Naive thymus-derived CD8-positive, alpha-beta T cell (primary cell): ENCODE measurements at regions not wholly inside any gene's neighbourhood (a gene's known extent, or its start where the extent isn't known, plus 50 kb on each side); places are given as distances from the start of the nearest gene placed in this dataset.
"Not testable (repeated sequence)": the region's sequence is repeated elsewhere in the genome, so short reads cannot be mapped to it uniquely, and the experiment has no call there.

ENCODE experiments used
- ATAC-seq, 2 donors: fragments of 150-1000 bp; cut with Tn5 transposase in 1 of 2; sonication (Bioruptor Pico), chemical (Tn5 transposase) in 1 of 2; 1 replicate in 1 of 2; 2 replicates in 1 of 2; pipeline ENCODE4 v1.10.0; 2021; ENCODE audit warnings: mild to moderate bottlenecking in 2 of 2, moderate library complexity in 2 of 2
- POLR2A ChIA-PET: fragments of 350-600 bp; sonication (Branson Sonifier 250); formaldehyde crosslinking; loops from one replicate; lab custom pipeline; 2021; ENCODE audit warnings: antibody characterized with exemption; lab: Charles Lee
- DNase-seq, 10 donors: peaks; one replicate each; pipeline versions ENCODE4 v3.0.0 to v3.0.0-alpha.2; 2020 to 2022
- H3K27ac Mint-ChIP-seq, 10 donors: one replicate each; pipeline ENCODE4 v1.8.0; 2020 to 2022; ENCODE audit warnings: mild to moderate bottlenecking in 10 of 10, mixed read lengths in 10 of 10, moderate library complexity in 4 of 10, inconsistent platforms in 1 of 10
- H3K27me3 Mint-ChIP-seq, 5 donors: one replicate each; pipeline ENCODE4 v1.8.0; 2021 to 2022; ENCODE audit warnings: mixed read lengths in 5 of 5
- H3K36me3 Mint-ChIP-seq, 3 donors: one replicate each; pipeline ENCODE4 v1.8.0; 2020 to 2022; ENCODE audit warnings: mixed read lengths in 3 of 3, mild to moderate bottlenecking in 2 of 3, inconsistent platforms in 1 of 3
- H3K4me1 Mint-ChIP-seq, 4 donors: one replicate each; pipeline ENCODE4 v1.8.0; 2021 to 2022; ENCODE audit warnings: mixed read lengths in 4 of 4
- H3K4me3 Mint-ChIP-seq, 10 donors: one replicate each; pipeline ENCODE4 v1.8.0; 2020 to 2022; ENCODE audit warnings: mild to moderate bottlenecking in 10 of 10, mixed read lengths in 10 of 10, moderate library complexity in 6 of 10, inconsistent platforms in 1 of 10
- H3K9me3 Mint-ChIP-seq, 9 donors: one replicate each; pipeline ENCODE4 v1.8.0; 2020 to 2022; ENCODE audit warnings: mixed read lengths in 9 of 9, mild to moderate bottlenecking in 3 of 9, inconsistent platforms in 1 of 9, moderate library complexity in 1 of 9

GRCh38 chr2:111616651-111617218, 267.3 kb downstream of the ANAPC1 start:
- H3K36me3 Mint-ChIP-seq = no peaks in the 10 kb centered on the region

DNA sequence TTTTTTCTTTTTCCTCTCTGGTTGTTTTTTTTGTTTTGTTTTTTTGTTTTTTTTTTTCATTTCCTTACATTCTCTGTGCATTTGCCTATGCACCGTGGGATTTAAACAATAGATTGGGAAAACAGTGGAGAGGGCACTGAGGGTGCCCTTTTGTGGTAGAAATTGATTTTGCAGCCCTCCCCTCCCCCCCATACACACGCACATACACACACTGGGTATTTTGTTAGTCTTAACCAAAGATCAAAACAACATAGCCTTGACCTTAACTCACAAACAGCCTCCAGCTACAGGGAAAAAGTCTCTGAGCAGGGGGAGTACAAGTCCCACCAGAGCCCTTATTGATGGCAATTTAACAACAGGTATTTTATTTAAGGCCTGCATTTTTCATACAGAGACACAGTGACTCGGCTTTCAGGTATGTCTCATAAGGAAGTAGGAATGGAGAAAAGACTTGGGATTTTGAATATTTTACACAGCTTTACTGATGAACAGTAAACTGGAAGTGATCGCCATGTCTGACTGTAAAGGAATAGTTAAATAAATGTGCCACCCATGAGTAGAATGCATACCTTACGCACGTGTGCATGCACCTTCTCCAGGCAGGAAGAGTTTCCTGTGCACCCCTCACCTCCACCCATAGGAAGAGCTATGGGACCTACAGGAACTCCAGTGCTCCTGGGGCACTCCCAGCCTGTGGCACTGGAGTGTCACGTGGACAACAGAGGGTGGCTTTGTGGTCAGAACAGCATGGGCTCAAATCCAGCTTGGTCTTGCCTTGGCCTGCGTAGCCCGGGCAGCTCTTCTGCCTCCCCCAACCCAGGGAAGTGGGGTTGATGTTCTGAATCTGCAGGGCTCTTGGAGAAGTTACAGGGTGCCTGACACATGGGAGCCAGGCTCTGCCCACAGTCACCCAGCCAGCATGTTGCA, 266.4 kb downstream of the ANAPC1 start:
- no peaks in the 10 kb centered on the region for H3K36me3 Mint-ChIP-seq
- POLR2A ChIA-PET = no interaction called here
- no peak overlapping the region for H3K4me3 Mint-ChIP-seq
- no peaks in the 10 kb centered on the region for H3K4me1 Mint-ChIP-seq
- DNase-seq (no peak), ATAC-seq (no peak)
- H3K9me3 Mint-ChIP-seq = no peaks in the 10 kb centered on the region
- no peak overlapping the region for H3K27ac Mint-ChIP-seq
- peaks cover 0 to 3% (median 1%) of the 10 kb centered on the region in 5 donors for H3K27me3 Mint-ChIP-seq

More at GRCh38 chr2:111616651-111617218, 267.3 kb downstream of the ANAPC1 start:
- Mint-ChIP-seq H3K4me3 (no peak overlapping the region), H3K27ac (no peak overlapping the region), H3K9me3 (no peaks in the 10 kb centered on the region), H3K4me1 (no peaks in the 10 kb centered on the region), H3K27me3 (peaks cover 0 to 3% (median 1%) of the 10 kb centered on the region in 5 donors)
- ATAC-seq (no peak), DNase-seq (no peak)
- POLR2A ChIA-PET = no interaction called here

GRCh38 chr2:111618226-111618977, 265.6 kb downstream of the ANAPC1 start:
- H3K4me3 Mint-ChIP-seq = no peak overlapping the region
- H3K27me3 Mint-ChIP-seq = peaks cover 0 to 3% (median 1%) of the 10 kb centered on the region in 5 donors
- POLR2A ChIA-PET = no interaction called here
- H3K36me3 Mint-ChIP-seq = no peaks in the 10 kb centered on the region
- peak overlapping the region in 1 of 10 donors; percentile 42 for H3K27ac Mint-ChIP-seq
- DNase-seq (no peak), ATAC-seq (no peak)
- H3K9me3 Mint-ChIP-seq = no peaks in the 10 kb centered on the region
- H3K4me1 Mint-ChIP-seq = no peaks in the 10 kb centered on the region

DNA sequence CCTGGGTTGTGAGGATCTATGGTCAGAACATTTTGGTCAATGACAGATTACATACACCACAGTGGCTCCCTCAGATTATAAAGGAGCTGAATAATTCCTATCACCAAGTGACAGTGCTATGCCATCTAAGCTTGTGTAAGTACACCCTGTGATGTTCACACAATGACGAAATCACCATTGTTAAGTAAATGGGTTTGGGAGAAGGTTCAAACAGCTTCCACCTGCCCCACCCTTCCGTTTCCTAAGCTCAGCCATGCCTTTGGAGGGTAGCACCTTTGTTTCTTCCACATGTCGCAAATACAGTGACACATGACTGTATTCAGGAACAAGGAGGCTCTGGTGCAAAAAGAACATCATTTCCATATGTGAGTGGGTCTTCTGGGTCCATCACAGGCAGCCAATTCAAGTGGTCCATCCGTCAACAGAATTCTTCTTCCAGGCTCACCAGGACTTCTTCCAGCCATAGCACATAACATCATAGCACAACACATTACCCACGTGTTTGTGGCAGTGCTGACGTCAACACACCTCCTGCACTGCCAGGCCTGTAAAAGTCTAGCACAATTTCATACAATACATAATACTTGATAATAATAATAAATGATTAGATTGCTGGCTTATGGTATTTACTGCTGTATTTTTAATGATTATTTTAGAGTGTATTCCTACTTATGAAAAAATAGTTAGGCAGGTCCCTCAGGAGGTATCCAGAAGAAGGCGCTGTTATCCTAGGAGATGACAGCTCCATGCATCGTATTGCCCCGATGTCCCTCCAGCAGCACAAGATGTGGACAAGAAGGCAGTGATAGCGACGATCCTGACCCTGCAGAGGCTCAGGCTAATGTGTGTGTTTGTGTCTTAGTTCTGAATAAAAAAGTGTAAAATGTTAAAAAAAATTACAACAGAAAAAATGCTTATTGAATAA, 264.8 kb downstream of the ANAPC1 start:
- Mint-ChIP-seq H3K4me3 (no peak overlapping the region), H3K27ac (peak overlapping the region in 1 of 10 donors; percentile 42), H3K9me3 (no peaks in the 10 kb centered on the region), H3K27me3 (peaks cover 0 to 5% (median 1%) of the 10 kb centered on the region in 5 donors), H3K4me1 (no peaks in the 10 kb centered on the region), H3K36me3 (no peaks in the 10 kb centered on the region)
- ATAC-seq (no peak), DNase-seq (no peak)
- POLR2A ChIA-PET = no interaction called here

GRCh38 chr2:111620281-111620680, 263.7 kb downstream of the ANAPC1 start:
- peaks cover 0 to 7% (median 0%) of the 10 kb centered on the region in 4 donors for H3K4me1 Mint-ChIP-seq
- no peak for ATAC-seq
- H3K27ac Mint-ChIP-seq = no peak overlapping the region
- no peak for DNase-seq
- POLR2A ChIA-PET = no interaction called here
- no peak overlapping the region for H3K4me3 Mint-ChIP-seq
- peaks cover 0 to 5% (median 1%) of the 10 kb centered on the region in 5 donors for H3K27me3 Mint-ChIP-seq
- peaks cover 0 to 3% (median 0%) of the 10 kb centered on the region in 9 donors for H3K9me3 Mint-ChIP-seq
- no peaks in the 10 kb centered on the region for H3K36me3 Mint-ChIP-seq

DNA sequence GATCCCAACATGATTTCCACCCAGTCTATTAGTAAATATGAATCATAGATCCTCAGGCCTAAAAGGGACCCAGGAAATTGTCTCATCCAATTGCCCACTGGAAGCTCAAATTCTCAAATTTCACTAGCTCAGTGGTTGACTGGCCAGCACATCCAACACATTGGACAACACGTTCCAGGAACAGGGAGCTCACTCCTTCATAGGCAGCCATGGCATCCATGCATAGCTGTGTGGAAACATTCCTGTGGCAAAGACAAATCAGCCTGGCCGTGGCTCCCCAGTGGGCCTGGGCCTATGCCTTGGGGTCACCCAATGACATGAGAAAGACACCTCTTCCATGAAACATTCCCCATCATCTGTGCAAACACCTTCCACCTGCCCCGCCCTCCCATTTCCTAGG, 261.1 kb downstream of the ANAPC1 start:
- H3K36me3 Mint-ChIP-seq = peaks cover 0 to 3% (median under 1%) of the 10 kb centered on the region in 3 donors
- DNase-seq (no peak), ATAC-seq (no peak)
- no peak overlapping the region for H3K27ac Mint-ChIP-seq
- POLR2A ChIA-PET = no interaction called here
- peaks cover 0 to 14% (median 0%) of the 10 kb centered on the region in 4 donors for H3K4me1 Mint-ChIP-seq
- H3K4me3 Mint-ChIP-seq = no peak overlapping the region
- peaks cover 0 to 5% (median 1%) of the 10 kb centered on the region in 5 donors for H3K27me3 Mint-ChIP-seq
- H3K9me3 Mint-ChIP-seq = peaks cover 3 to 22% (median 13%) of the 10 kb centered on the region in 9 donors

GRCh38 chr2:111623380-111623779, 260.6 kb downstream of the ANAPC1 start:
- H3K4me1 Mint-ChIP-seq = peaks cover 0 to 14% (median 0%) of the 10 kb centered on the region in 4 donors
- peaks cover 6 to 27% (median 17%) of the 10 kb centered on the region in 9 donors for H3K9me3 Mint-ChIP-seq
- ATAC-seq (no peak), DNase-seq (no peak)
- H3K27me3 Mint-ChIP-seq = peaks cover 0 to 5% (median 1%) of the 10 kb centered on the region in 5 donors
- POLR2A ChIA-PET = no interaction called here
- H3K4me3 Mint-ChIP-seq = no peak overlapping the region
- peaks cover 0 to 5% (median 3%) of the 10 kb centered on the region in 3 donors for H3K36me3 Mint-ChIP-seq
- no peak overlapping the region for H3K27ac Mint-ChIP-seq

DNA sequence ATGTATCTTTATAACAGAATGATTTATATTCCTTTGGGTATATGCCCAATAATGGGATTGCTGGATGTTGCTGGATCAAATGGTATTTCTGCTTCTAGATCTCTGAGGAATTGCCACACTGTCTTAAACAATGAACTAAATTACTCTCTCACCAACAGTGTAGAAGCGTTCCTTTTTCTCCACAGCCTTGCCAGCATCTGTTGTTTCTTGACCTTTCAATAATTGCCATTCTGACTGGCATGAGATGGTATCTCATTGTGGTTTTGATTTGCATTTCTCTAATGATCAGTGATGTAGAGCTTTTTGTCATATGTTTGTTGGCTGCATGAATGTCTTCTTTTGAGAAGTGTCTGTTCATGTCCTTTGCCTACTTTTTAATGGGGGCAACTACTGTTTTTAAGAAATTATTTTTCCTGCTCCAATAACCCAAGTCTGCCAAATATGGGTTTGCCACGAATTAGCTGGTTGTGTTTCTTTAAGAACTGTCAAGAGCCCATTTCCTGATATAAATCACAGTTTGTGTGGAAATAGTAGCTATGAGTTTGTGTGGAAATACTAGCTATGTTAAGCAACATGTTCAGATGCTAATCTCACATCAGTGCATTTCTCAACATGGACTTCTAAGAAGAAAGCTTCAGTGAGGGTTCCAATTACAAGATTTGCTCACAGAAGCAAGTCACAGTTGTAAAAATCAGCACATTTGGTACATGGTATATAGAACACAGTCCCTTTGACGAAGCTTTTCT, 259.4 kb downstream of the ANAPC1 start:
- Mint-ChIP-seq H3K9me3 (peaks cover 6 to 39% (median 24%) of the 10 kb centered on the region in 9 donors), H3K4me1 (peaks cover 0 to 14% (median 0%) of the 10 kb centered on the region in 4 donors), H3K36me3 (peaks cover 0 to 13% (median 3%) of the 10 kb centered on the region in 3 donors), H3K4me3 (no peak overlapping the region), H3K27ac (no peak overlapping the region), H3K27me3 (peaks cover 0 to 2% (median 0%) of the 10 kb centered on the region in 5 donors)
- POLR2A ChIA-PET = no interaction called here
- DNase-seq = no peak
- ATAC-seq = no peak

- peaks cover 6 to 45% (median 30%) of the 10 kb centered on the region in 9 donors for H3K9me3 Mint-ChIP-seq
- H3K4me1 Mint-ChIP-seq = peaks cover 0 to 14% (median 0%) of the 10 kb centered on the region in 4 donors
- DNase-seq, H3K4me3 Mint-ChIP-seq, POLR2A ChIA-PET, ATAC-seq, H3K27ac Mint-ChIP-seq, H3K27me3 Mint-ChIP-seq: not testable (repeated sequence)
- H3K36me3 Mint-ChIP-seq = peaks cover 0 to 18% (median 6%) of the 10 kb centered on the region in 3 donors
These were observed 258.8 kb downstream of the ANAPC1 start for GRCh38 chr2:111625157-111625537.

GRCh38 chr2:111626037-111626864, 257.7 kb downstream of the ANAPC1 start:
- H3K36me3 Mint-ChIP-seq = peaks cover 0 to 26% (median 6%) of the 10 kb centered on the region in 3 donors
- peaks cover 0 to 3% (median 0%) of the 10 kb centered on the region in 5 donors for H3K27me3 Mint-ChIP-seq
- H3K9me3 Mint-ChIP-seq = peaks cover 10 to 54% (median 34%) of the 10 kb centered on the region in 9 donors
- H3K27ac Mint-ChIP-seq = no peak overlapping the region
- DNase-seq (no peak), ATAC-seq (no peak)
- POLR2A ChIA-PET = no interaction called here
- H3K4me1 Mint-ChIP-seq = peaks cover 0 to 14% (median 0%) of the 10 kb centered on the region in 4 donors
- no peak overlapping the region for H3K4me3 Mint-ChIP-seq

- Mint-ChIP-seq H3K4me1 (peaks cover 0 to 14% (median 0%) of the 10 kb centered on the region in 4 donors), H3K27me3 (peaks cover 0 to 3% (median 1%) of the 10 kb centered on the region in 5 donors), H3K9me3 (peaks cover 10 to 58% (median 34%) of the 10 kb centered on the region in 9 donors), H3K36me3 (peaks cover 0 to 26% (median 6%) of the 10 kb centered on the region in 3 donors), H3K27ac (no peak overlapping the region), H3K4me3 (no peak overlapping the region)
- POLR2A ChIA-PET = no interaction called here
- ATAC-seq = no peak
- no peak for DNase-seq
These were observed 257.2 kb downstream of the ANAPC1 start for GRCh38 chr2:111626865-111627163.
